Spleen (tissue), 11 donors: ENCODE measurements at regions not wholly inside any gene's neighbourhood (a gene's known extent, or its start where the extent isn't known, plus 50 kb on each side); places are given as distances from the start of the nearest gene placed in this dataset.

ENCODE experiments used
- DNase-seq: peaks from one replicate; pipeline ENCODE4 v3.0.0-alpha.2; 2020
- H3K27ac ChIP-seq, 8 donors: fragments of 200-600 bp; sonication (generic) in 7 of 8; 1 replicate in 4 of 8; 2 replicates in 4 of 8; pipeline versions ENCODE4 v1.5.0 to v1.8.0; 2016 to 2021; ENCODE audit warnings: inconsistent platforms in 4 of 8, mild to moderate bottlenecking in 4 of 8, moderate library complexity in 1 of 8
- H3K27me3 ChIP-seq, 7 donors: fragments of 200-600 bp; sonication (generic) in 6 of 7; replicated peaks in 1 of 7; 1 replicate in 4 of 7; 2 replicates in 3 of 7; pipeline versions ENCODE4 v1.5.0 to v1.8.0; 2016 to 2021; ENCODE audit warnings: inconsistent platforms in 3 of 7, mild to moderate bottlenecking in 1 of 7
- H3K36me3 ChIP-seq, 6 donors: fragments of 200-600 bp; sonication (generic) in 5 of 6; 1 replicate in 4 of 6; 2 replicates in 2 of 6; pipeline versions ENCODE4 v1.5.0 to v1.8.0; 2016 to 2021; ENCODE audit warnings: inconsistent platforms in 2 of 6
- H3K4me1 ChIP-seq, 6 donors: fragments of 200-600 bp; sonication (generic) in 5 of 6; 1 replicate in 3 of 6; 2 replicates in 3 of 6; pipeline versions ENCODE4 v1.5.0 to v1.8.0; 2016 to 2021; ENCODE audit warnings: inconsistent platforms in 3 of 6
- H3K4me3 ChIP-seq, 8 donors: fragments of 200-600 bp; sonication (generic) in 7 of 8; 1 replicate in 4 of 8; 2 replicates in 4 of 8; pipeline versions ENCODE4 v1.5.0 to v1.8.0; 2016 to 2021; ENCODE audit warnings: inconsistent platforms in 4 of 8, mild to moderate bottlenecking in 4 of 8, moderate library complexity in 2 of 8
- H3K9me3 ChIP-seq, 8 donors: fragments of 200-600 bp; sonication (generic) in 7 of 8; 1 replicate in 4 of 8; 2 replicates in 4 of 8; pipeline versions ENCODE4 v1.5.0 to v1.8.0; 2016 to 2021; ENCODE audit warnings: inconsistent platforms in 4 of 8
- CTCF ChIP-seq, 11 experiments: fragments of 200-600 bp in 7 of 11; fragments of 450-650 bp in 4 of 11; sonication (generic) in 4 of 11; IDR thresholded peaks in 8 of 11; conservative IDR thresholded peaks in 3 of 11; 1 replicate in 7 of 11; 2 replicates in 4 of 11; pipeline versions ENCODE4 v1.4.0 to v1.8.0; 2016 to 2021; ENCODE audit warnings: antibody characterized with exemption in 11 of 11, inconsistent platforms in 4 of 11, mild to moderate bottlenecking in 1 of 11
- POLR2A ChIP-seq, 3 donors: fragments of 450-650 bp; IDR thresholded peaks; one replicate each; pipeline ENCODE4 v1.5.1; 2017; ENCODE audit warnings: antibody characterized with exemption in 3 of 3, mild to moderate bottlenecking in 1 of 3
- POLR2AphosphoS5 ChIP-seq, 3 donors: sonication (generic); formaldehyde crosslinking; IDR thresholded peaks; one replicate each; pipeline ENCODE4 v1.5.1; 2017; ENCODE audit warnings: antibody characterized with exemption in 3 of 3
- WGBS, 5 donors: extraction: QIAGEN DNeasy Blood & Tissue Kit in 3 of 5; methylation state at CpG; one replicate each; pipeline versions ENCODE4 v1.1.5 to v1.1.7; 2013 to 2018; 5-methylcytosine and 5-hydroxymethylcytosine counted together
- intact Hi-C: fragments of 100-400 bp; cut with DNase I; formaldehyde crosslinking; loops from one replicate; pipeline ENCODE4 v1.15.0; 2023; ENCODE audit warnings: low total_unique reads
- donor health status: healthy with polysubstance abuse.
- donor health status: DM: no; HTN: no; CAD: no; lungs with moderate emphysema.
- donor health status: DM: no; HTN: no; CAD: no.
- donor health status: Bipolar disorder and iron deficiency.
- donor health status: healthy.
- donor health status: DM: no; HTN: no; CAD: no.
- donor health status: DM: yes; HTN: yes; CAD: no.

- WGBS, 5 donors: 33 to 58% (median 54%) methylated on average over 2 of the region's 2 CpGs
- TF ChIP-seq POLR2AphosphoS5 (IDR thresholded peaks at IDR 0.05): no peak
- TF ChIP-seq CTCF (IDR thresholded peaks at IDR 0.05 in 8 of 11, conservative IDR thresholded peaks at IDR 0.05 in 3 of 11): no peak
- TF ChIP-seq POLR2A (IDR thresholded peaks at IDR 0.05): no peak
- intact Hi-C loops: no loop called here
Observed at GRCh38 chr4:27217261-27217769, 356.7 kb downstream of the STIM2 start.

GRCh38 chr4:27218013-27218412 lies 357.4 kb downstream of the STIM2 start:
- DNase-seq: no peak
- Histone ChIP-seq H3K4me3 (no peak overlapping the region), H3K27me3 (no peaks in the 10 kb centered on the region), H3K4me1 (no peaks in the 10 kb centered on the region), H3K9me3 (peaks cover 0 to 4% (median 0%) of the 10 kb centered on the region in 8 donors), H3K36me3 (no peaks in the 10 kb centered on the region), H3K27ac (no peak overlapping the region)
- TF ChIP-seq POLR2AphosphoS5 (IDR thresholded peaks at IDR 0.05) (no peak), CTCF (IDR thresholded peaks at IDR 0.05 in 8 of 11, conservative IDR thresholded peaks at IDR 0.05 in 3 of 11) (no peak), POLR2A (IDR thresholded peaks at IDR 0.05) (no peak)
- intact Hi-C loops: no loop called here
- 59 to 79% (median 69%) methylated on average over 2 of the region's 2 CpGs for WGBS, 5 donors

More at GRCh38 chr4:27217261-27217769, 356.7 kb downstream of the STIM2 start:
- no peaks in the 10 kb centered on the region for H3K27me3 ChIP-seq
- H3K27ac ChIP-seq: no peak overlapping the region
- H3K9me3 ChIP-seq: peaks cover 0 to 4% (median 0%) of the 10 kb centered on the region in 8 donors
- no peak overlapping the region for H3K4me3 ChIP-seq
- H3K36me3 ChIP-seq: no peaks in the 10 kb centered on the region
- H3K4me1 ChIP-seq: no peaks in the 10 kb centered on the region
- DNase-seq: no peak

- intact Hi-C loops: no loop called here
- TF ChIP-seq POLR2A (IDR thresholded peaks at IDR 0.05) (no peak), CTCF (IDR thresholded peaks at IDR 0.05 in 8 of 11, conservative IDR thresholded peaks at IDR 0.05 in 3 of 11) (no peak), POLR2AphosphoS5 (IDR thresholded peaks at IDR 0.05) (no peak)
- Histone ChIP-seq H3K27me3 (no peaks in the 10 kb centered on the region), H3K36me3 (no peaks in the 10 kb centered on the region), H3K9me3 (peaks cover 0 to 4% (median 0%) of the 10 kb centered on the region in 8 donors), H3K4me1 (no peaks in the 10 kb centered on the region), H3K27ac (no peak overlapping the region), H3K4me3 (no peak overlapping the region)
- 67 to 77% (median 69%) methylated on average over 2 of the region's 2 CpGs for WGBS, 5 donors
- DNase-seq: no peak
Observed at GRCh38 chr4:27223326-27223725, 362.7 kb downstream of the STIM2 start.

GRCh38 chr4:27233531-27233930 lies 372.9 kb downstream of the STIM2 start:
- no peaks in the 10 kb centered on the region for H3K4me1 ChIP-seq
- WGBS, 5 donors: 83 to 92% (median 86%) methylated on average over 3 of the region's 3 CpGs
- no peak for TF ChIP-seq POLR2A (IDR thresholded peaks at IDR 0.05)
- no peak for TF ChIP-seq POLR2AphosphoS5 (IDR thresholded peaks at IDR 0.05)
- TF ChIP-seq CTCF (IDR thresholded peaks at IDR 0.05 in 8 of 11, conservative IDR thresholded peaks at IDR 0.05 in 3 of 11): no peak

More at GRCh38 chr4:27233531-27233930, 372.9 kb downstream of the STIM2 start:
- DNase-seq: no peak
- intact Hi-C loops: no loop called here
- no peak overlapping the region for H3K27ac ChIP-seq
- no peak overlapping the region for H3K4me3 ChIP-seq
- H3K36me3 ChIP-seq: no peaks in the 10 kb centered on the region
- H3K9me3 ChIP-seq: no peaks in the 10 kb centered on the region
- no peaks in the 10 kb centered on the region for H3K27me3 ChIP-seq
